IPS DF 4.7 (cell line): ENCODE measurements at regions not wholly inside any gene's neighbourhood (a gene's known extent, or its start where the extent isn't known, plus 50 kb on each side); places are given as distances from the start of the nearest gene placed in this dataset.

Experiments
- DNase-seq: peaks from one replicate; pipeline ENCODE4 v3.0.0-alpha.2; 2013; ENCODE audit warnings: low spot score; ENCODE audit errors: extremely low read depth

- no peak for DNase-seq
Observed at GRCh38 chr5:29984156-29984540, 1209.3 kb upstream of the CDH6 start.

GRCh38 chr5:29983528-29984155, 1209.8 kb upstream of the CDH6 start:
- DNase-seq: no peak

DNA sequence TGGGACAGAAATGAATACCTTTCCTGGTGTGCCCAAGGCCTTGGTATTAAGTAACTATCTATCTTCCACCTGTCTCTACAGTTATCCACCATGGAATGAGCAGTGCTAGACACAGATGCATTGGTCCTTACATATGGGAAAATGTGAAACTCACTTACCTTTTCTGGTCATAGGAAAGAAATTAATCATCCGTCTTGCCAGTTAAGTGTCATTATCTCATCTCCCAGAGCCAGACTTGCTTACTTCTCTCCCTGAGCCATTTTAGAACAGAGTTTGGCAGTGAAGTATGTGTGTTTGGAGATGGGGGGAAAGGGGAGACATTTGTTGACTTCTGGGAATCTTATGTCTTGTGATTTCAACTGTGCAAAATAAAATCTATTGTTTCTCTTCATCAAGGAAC, 1211.0 kb upstream of the CDH6 start:
- no peak for DNase-seq

DNA sequence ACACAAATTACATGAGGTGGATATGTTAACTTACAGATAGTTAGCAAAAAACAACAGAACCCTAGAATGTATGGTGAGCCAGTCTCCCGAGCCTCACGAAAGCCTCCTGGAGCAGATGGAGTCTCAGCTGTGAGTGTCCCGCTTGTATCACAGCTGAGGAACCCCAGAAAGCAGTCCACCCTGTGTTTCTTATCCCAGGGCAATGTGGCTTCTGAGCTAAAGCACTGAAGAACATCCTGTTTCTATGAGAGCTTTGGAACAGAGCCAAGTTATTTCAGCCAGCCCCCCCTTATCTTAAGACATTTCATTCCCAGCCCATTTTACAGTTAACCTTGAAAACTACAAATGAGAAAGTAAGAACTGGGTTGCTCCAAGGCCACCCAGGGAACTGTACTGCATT, 1220.9 kb upstream of the CDH6 start:
- no peak for DNase-seq

- no peak for DNase-seq
Observed at GRCh38 chr5:29963956-29964355, 1229.5 kb upstream of the CDH6 start.

GRCh38 chr5:29960323-29960722, 1233.2 kb upstream of the CDH6 start:
- DNase-seq: no peak

DNA sequence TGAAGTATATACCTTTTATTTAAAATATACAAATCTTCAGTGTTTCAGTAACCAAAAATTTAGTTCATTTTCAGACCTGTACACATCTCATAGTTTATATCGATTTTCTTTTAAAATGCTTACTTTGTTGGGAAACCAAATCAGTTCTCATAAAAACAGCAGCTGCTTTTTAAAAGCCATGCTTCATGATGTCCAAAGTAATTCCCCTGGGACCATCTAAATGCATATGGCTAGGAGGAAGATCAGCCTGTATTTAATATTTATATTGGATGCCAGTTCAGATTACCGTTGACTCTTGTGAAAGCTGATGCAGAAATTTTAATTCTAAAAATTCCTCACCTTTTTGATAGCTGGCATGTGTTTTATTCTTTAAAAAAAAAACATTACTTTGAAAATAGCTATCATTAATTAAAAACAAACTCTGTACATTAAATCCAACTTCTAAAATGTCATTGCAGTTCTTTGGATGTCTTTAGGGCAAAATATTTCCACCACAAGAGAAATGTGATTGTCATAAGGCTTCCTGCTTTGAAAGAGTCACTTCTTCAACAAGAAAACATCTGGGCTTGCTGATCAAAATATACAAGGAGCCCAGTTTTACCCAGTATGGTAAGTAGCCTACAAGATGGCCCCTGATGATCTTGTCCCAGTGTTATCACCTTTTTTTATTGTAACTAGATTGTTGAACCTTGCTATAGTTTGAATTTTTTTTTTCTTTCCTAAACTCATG, 1242.9 kb upstream of the CDH6 start:
- DNase-seq: no peak

DNA sequence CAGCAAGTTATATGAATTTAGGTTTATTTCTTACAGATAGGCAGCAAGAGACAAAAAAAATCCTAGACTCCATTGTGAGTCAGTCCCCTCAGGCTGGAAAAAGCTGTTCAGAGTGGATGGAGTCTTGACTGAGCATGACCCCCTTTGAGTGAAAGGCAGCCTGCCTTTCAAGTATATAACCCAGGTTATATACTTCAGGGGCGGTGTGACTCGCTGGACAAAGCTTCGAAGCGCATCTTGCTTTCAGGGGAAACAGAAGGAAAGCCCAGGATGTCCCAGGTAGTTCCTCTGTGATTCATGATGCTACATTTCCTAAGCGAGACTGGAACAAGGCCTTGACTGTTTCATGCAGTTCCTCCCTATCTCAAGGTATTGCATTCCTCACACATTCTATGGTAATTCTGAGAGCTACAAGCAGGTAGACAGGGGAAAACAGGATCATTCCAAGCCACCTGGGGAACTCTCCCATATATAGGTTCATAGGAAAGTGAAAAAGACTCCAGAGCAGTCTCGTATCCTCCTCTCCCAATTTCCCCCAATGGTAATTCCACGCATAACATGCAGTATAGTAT, 1244.1 kb upstream of the CDH6 start:
- no peak for DNase-seq

DNA sequence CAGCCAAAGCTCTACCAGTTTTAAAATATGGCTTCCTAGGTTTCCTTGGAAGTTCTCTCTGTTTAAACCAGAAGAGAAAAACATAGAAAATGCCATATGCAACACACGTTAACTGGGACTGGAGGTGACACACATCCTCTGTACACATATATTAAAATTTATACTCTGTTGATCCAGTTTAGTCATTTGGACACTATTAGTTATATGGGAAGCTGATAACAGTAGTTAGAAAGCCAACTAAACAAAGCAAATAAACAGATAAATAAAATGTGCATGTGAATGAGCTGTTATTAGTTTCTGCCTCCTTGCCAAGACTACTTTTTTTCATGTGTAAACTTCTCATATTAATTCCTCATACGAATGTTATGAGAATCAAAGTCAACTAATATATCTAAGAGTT, 1249.2 kb upstream of the CDH6 start:
- DNase-seq: no peak

- DNase-seq: no peak
Observed at GRCh38 chr5:29942089-29942488, 1251.4 kb upstream of the CDH6 start.

DNA sequence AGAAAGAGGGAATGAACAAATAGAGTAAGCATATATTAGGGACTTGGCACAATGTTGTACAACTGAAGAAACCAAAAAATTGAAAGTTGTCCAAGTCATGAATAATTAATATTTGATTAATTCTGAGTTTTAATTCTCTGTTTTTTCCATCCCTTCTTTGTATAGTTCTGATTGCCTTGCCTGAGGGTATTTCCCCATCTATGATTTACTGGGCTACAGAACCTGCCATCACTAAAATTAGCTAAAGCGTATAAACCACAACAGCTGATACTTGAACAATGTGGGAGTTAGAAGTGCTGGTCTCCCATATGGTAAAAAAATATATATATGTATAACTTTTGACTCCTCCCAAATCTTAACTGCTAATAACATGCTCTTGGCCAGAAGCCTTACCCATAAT, 1253.5 kb upstream of the CDH6 start:
- DNase-seq: no peak

DNA sequence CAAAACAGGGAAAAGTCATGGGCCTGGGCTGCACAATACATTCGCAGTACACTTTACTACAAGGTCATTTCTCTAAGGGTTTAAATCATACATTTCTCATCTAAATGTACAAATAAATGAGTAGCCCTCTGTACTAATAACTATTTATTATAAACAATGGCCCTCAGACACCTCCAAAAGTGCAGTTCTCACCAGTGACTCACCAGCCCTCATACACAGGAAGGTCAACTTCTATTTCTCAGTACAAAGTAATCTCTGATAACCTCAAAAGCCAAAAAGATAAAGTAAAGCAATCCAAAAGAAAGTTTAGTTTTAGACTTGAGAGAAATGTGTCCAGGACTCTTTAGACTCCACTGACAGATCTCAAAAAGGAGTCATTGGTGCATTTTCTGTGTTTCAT, 1258.1 kb upstream of the CDH6 start:
- DNase-seq: no peak

DNA sequence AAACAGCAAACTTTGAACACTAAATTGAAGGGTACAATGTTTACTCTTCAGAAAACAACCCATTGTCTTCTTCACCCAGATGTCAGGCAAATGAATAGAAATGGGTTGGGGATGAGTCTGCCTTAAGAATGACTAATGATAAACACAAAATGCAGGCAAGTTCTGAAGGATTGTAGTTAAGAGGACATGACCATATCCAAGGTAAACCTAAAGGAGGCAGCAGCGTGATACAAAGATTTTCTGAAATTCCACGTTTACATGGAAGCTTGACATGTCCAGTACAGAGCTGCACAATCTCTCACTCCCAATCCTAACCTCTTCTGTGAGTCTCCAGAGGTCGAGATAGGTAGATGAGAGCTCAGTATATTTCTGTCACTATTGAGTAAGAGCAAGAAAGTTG, 1263.2 kb upstream of the CDH6 start:
- no peak for DNase-seq

- no peak for DNase-seq
Observed at GRCh38 chr5:29924107-29924506, 1269.4 kb upstream of the CDH6 start.

GRCh38 chr5:29905626-29906353, 1287.7 kb upstream of the CDH6 start:
- no peak for DNase-seq

- no peak for DNase-seq
Observed at GRCh38 chr5:29902859-29903258, 1290.6 kb upstream of the CDH6 start.

GRCh38 chr5:29899583-29899982, 1293.9 kb upstream of the CDH6 start:
- DNase-seq: no peak

GRCh38 chr5:29897916-29898315, 1295.6 kb upstream of the CDH6 start:
- no peak for DNase-seq

DNA sequence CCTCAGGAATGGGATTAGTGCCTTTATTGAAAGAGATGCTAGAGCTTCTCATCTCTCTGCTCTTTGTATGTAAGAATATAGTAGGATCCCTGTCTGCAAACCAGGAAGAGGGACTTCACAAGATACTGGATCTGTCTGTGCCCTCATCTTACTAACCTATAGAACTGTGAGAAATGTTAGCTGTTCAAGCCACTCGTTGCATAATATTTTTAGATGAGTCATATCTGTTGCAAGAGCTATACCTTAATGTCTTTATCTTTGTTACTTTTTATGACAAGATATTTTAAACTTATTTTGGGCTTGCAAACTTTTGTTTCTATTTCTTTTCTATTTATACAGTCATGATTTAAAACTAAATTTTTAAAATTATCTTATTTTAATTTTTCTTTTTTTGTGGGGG, 1296.8 kb upstream of the CDH6 start:
- DNase-seq: no peak

GRCh38 chr5:29894668-29895067, 1298.8 kb upstream of the CDH6 start:
- no peak for DNase-seq

DNA sequence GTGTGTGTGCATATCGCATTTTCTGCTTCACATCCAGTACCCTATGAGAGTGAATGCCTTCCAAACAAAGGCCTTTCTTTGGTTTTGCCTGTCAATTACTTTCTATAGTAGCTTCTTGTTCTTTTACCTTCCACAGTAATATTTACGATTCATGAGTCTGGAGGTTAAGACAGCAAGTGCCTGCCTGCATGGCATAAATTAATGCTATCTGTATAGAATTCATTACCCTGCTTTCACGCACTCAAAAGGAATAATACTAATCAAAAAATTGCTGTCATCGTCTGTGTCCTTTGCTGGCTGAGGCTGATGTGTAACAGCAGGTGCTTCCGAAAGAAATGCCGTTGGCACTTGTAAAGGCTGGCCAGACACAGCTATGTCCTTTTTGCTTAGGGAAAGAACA, 1304.4 kb upstream of the CDH6 start:
- no peak for DNase-seq

DNA sequence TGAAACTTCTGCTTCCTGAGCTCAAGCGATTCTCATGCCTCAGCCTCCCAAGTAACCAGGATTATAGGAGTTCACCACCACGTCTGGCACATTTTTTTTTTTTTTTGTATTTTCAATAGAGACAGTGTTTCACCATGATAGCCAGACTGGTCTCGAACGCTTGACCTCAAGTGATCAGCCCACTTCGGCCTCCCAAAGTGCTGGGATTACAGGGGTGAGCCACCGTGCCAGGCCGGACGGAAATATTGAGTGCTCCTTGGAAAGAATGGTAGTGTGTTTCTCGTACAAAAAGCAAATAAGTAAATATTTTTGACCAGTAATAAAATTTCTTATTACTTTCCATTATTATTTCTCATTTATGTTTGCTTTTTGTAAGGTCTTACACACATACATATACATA, 1307.9 kb upstream of the CDH6 start:
- DNase-seq: no peak
